ENCODE measurements at regions not wholly inside any gene's neighbourhood (a gene's known extent, or its start where the extent isn't known, plus 50 kb on each side); places are given as distances from the start of the nearest gene placed in this dataset.
"Not testable (repeated sequence)": the region's sequence is repeated elsewhere in the genome, so short reads cannot be mapped to it uniquely, and the experiment has no call there.

DNA sequence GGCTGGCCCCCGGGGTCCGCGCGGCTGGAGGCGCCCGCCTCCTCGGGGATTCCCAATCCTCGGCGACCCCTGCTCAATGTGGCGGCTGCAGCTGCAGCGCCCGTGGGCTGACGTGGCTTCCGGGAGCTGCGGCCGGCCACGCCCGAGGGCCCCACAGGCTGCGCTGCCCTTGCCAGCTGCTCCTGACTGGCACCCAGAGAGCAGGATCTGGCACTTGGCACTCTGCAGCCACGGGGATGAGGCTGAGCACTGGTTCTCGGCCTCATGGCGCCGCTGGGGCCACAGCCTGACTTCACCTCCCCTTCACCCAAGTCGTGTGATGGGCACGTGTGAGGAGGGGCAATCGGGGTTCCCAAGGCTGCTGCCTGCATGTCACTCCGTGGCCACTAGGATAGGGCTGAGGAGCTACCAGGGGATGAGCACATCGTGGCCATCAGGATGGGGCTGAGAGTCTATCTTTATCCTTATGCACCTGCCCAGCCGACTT is 267.8 kb upstream of the FRG2C start:
- TF ChIP-seq, protein P1, sequence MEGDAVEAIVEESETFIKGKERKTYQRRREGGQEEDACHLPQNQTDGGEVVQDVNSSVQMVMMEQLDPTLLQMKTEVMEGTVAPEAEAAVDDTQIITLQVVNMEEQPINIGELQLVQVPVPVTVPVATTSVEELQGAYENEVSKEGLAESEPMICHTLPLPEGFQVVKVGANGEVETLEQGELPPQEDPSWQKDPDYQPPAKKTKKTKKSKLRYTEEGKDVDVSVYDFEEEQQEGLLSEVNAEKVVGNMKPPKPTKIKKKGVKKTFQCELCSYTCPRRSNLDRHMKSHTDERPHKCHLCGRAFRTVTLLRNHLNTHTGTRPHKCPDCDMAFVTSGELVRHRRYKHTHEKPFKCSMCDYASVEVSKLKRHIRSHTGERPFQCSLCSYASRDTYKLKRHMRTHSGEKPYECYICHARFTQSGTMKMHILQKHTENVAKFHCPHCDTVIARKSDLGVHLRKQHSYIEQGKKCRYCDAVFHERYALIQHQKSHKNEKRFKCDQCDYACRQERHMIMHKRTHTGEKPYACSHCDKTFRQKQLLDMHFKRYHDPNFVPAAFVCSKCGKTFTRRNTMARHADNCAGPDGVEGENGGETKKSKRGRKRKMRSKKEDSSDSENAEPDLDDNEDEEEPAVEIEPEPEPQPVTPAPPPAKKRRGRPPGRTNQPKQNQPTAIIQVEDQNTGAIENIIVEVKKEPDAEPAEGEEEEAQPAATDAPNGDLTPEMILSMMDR (IDR thresholded peaks at IDR 0.05; ENCODE audit: low read depth, low read length), result no peak
- no peaks in the 10 kb centered on the region for H3K9me3 ChIP-seq
- H3K4me3 ChIP-seq (ENCODE audit: low read depth, low read length), result no peak overlapping the region
- no peaks in the 10 kb centered on the region for H3K36me3 ChIP-seq
- no peaks in the 10 kb centered on the region for H3K4me1 ChIP-seq
- H3K27me3 ChIP-seq, result no peaks in the 10 kb centered on the region
- DNase-seq, result no peak

DNA sequence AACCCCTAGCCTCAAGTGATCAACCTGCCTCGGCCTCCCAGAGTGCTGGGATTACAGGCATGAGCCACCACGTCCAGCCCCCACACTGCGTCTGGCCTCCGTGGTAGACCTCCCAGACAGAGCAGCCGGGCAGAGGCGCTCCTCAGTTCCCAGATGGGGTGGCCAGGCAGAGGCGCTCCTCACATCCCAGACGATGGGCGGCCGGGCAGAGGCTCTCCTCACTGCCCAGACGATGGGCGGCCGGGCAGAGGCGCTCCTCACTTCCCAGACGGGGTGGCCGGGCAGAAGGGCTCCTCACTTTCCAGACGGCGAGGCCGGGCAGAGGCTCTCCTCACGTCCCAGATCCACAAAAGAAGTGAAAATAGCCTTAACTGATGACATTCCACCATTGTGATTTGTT is 266.6 kb upstream of the FRG2C start:
- H3K9me3 ChIP-seq; H3K4me1 ChIP-seq; H3K27me3 ChIP-seq; H3K4me3 ChIP-seq (ENCODE audit: low read depth, low read length); DNase-seq; H3K36me3 ChIP-seq: not testable (repeated sequence)

DNA sequence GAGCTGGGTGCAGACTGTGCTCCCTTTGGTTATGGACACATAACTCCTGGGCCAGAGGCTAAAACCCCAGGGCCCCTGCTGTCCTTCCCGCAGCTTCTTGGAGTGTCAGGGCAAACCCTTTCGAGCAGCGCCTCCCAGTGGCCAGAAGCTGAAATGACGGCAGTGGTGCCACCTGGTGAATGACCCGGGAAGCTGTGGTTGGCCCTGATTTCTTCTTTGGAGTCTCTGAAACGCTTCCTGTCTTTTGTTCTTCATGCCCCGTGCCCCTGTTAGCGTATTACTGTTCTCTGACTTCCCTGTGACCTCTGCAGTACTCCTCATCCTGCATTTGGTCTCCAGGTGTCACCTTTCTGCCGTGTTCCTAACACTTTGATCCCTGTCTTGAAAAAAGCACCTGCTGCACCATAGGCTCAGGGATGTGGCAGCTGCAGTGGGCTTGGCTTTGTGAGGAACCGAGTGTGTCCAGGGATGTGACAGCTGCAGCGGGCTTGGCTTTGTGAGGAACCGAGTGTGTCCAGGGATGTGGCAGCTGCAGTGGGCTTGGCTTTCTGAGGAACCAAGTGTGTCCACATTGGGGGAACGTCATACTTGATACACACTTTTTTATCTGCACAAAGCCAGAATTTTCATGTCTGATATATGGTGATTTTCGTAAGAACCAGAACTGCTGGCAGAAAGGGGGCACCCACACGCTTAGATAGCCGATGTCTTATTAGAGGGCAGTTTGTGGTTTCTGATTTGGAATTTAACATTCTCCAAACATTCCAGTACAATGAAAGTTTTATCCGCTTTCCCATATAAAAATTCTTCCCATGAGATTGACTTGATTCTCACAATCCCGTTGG is 241.8 kb upstream of the FRG2C start:
- not testable (repeated sequence) for H3K4me3 ChIP-seq (ENCODE audit: low read depth, low read length); H3K4me1 ChIP-seq; H3K36me3 ChIP-seq; H3K27me3 ChIP-seq; H3K9me3 ChIP-seq
- peak; percentile 49 for DNase-seq
- TF ChIP-seq, protein P1 (IDR thresholded peaks at IDR 0.05; ENCODE audit: low read depth, low read length), result peak; percentile 64

DNA sequence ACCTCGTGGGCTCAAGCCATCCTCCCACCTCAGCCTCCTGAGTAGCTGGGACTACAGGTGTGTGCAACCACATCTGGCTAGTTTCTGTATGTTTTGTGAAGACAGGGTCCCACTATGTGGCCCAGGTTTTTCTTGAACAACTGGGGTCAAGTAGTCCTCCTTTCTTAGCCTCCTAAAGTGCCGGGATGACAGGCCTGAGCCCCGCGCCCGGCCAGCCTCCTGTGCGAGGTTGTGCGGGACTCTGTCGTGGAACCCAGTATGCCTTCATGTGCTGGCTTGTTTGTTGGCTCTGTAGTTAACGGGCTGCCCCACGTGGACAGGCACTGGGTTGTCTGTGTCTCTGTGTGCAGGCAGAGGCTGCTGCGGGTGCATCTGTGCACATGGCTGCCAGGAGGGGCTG is 238.7 kb upstream of the FRG2C start:
- H3K36me3 ChIP-seq, DNase-seq, H3K27me3 ChIP-seq: not testable (repeated sequence)

DNA sequence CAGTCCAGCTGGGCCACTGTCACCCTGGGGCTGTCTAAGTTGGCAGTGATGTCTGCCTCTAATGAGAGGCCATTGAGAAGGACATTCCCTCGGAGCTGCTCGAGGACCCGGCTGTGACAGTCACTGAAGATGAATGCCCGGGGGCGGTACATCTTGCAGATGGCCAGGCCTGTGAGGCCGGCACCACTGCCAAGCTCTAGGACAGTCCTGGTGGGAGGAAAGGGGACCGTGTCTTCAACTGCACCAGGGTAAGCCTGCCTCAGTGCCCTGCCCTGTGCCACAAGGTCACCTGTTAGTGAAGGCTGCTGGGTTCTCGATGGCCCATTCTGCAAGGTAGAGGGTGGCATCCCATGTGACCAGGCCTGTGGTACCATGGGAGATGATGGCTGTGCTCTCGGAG is 236.6 kb upstream of the FRG2C start:
- not testable (repeated sequence) for H3K27me3 ChIP-seq; H3K4me1 ChIP-seq; H3K36me3 ChIP-seq; DNase-seq; H3K4me3 ChIP-seq (ENCODE audit: low read depth, low read length); H3K9me3 ChIP-seq

More for the DNA sequence above, 238.7 kb upstream of the FRG2C start:
- not testable (repeated sequence) for H3K4me1 ChIP-seq; H3K4me3 ChIP-seq (ENCODE audit: low read depth, low read length); H3K9me3 ChIP-seq

DNA sequence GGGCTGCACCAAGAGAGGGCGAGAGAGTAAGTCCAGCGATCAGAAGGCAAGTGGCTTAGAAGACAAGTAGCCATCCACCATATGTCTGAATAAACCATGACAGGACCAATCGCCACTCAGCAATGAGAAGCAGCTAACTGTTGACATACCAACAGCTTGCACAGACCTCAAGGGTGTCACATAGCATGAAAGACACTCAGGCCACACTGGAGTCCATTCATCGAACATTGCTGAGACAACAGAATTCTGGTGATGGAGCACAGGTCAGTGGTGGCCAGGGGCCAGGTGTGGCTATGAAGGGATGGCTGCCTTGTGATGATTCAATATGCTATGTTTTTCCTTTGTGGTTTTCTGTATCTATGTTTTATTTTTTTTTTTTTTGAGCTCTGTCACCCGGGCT is 236.2 kb upstream of the FRG2C start:
- DNase-seq; H3K36me3 ChIP-seq; H3K27me3 ChIP-seq; H3K9me3 ChIP-seq; H3K4me3 ChIP-seq (ENCODE audit: low read depth, low read length); H3K4me1 ChIP-seq: not testable (repeated sequence)

DNA sequence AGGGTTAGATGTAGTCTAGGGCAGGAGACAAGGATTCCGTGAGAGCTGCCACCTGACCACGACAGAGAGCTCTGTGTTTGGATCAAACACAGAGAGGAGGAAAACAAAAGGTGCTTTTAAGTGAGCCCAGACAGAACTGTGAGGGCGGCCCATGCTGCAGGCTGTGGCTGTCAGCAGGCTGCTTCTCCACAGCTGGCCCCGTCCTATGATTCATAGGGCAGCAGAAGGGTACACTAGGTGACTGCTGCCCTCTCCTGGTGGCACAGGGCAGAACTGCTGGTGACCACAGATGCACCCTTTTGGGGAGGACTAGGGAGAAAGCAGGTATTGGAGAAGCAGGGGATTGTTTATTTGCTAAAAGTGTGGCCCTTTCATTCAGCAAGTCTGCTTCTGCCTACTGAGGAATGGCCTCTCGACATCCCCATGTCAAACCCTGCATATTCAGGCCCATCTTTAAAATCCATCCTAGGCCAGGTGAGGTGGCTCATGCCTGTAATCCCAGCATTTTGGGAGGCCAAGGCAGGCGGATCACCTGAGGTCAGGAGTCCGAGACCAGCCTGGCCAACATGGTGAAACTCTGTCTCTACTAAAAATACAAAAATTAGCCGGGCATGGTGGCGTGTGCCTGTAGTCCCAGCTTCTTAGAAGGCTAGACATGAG is 234.4 kb upstream of the FRG2C start:
- peak; percentile 85 for DNase-seq
- H3K9me3 ChIP-seq; H3K27me3 ChIP-seq; H3K4me1 ChIP-seq; H3K36me3 ChIP-seq; H3K4me3 ChIP-seq (ENCODE audit: low read depth, low read length): not testable (repeated sequence)
- TF ChIP-seq, protein P1 (IDR thresholded peaks at IDR 0.05; ENCODE audit: low read depth, low read length), result peak; percentile 74

DNA sequence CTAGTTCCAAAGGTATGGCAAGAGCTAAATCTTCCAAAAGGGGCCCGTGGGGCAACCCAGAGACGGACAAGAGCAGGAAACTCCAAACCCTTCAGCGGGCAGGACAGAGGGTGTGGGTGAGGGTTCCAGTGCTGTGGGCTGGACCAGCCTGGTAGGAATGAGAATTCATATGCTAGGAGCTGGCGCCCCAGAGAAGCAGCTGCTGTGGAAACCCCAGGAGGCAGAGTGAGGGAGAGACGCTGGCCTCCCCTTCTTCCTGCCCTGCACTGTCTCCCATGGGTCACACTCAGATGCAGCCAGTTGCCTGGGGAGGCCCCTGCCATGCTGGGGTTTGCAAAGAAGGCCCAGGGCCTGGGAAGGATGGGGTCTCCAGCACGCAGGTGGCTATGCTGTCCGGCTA is 233.7 kb upstream of the FRG2C start:
- not testable (repeated sequence) for H3K4me3 ChIP-seq (ENCODE audit: low read depth, low read length); H3K9me3 ChIP-seq; DNase-seq; H3K36me3 ChIP-seq; H3K4me1 ChIP-seq; H3K27me3 ChIP-seq

DNA sequence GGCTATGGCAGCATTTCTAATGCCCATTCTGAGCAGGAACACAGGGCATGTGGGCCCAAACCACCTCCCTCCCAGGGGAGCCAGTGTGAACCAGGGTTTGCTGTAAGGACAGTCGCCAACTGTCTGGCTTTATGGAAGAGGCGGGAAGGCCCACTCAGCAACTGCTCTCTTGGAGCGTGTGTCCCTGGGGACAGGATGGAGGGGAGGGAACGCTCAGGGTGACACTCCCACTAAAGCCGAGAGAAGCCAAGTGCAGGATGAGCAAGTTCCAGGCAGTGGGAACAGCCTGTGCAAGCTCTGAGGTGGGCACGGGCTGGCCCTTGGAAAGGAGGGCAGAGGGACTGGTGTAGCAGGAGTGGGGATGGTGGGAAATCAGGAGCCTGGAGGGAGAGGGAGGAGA is 233.0 kb upstream of the FRG2C start:
- H3K4me3 ChIP-seq (ENCODE audit: low read depth, low read length); H3K9me3 ChIP-seq; H3K36me3 ChIP-seq; H3K4me1 ChIP-seq; H3K27me3 ChIP-seq: not testable (repeated sequence)
- peak; percentile 62 for DNase-seq

DNA sequence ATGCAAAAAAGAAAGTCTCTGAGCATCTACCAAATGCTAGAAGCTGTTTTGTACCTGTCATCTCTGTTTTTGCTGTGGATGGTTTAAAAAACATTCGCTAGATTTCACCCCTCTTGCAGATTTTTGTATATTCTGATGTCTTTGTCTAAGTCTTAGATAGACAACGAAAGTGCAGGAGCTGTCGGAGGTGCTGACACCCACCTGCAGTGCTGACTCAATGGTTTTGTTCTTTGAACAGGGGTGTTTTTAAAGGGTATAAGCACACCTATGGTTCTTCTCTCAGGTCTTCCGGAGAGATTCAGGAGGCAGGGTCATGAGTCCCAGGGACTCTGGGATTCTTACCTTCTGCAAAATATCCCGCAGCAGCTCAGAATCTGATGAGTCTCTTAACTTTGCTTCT is 231.7 kb upstream of the FRG2C start:
- H3K27me3 ChIP-seq; H3K4me3 ChIP-seq (ENCODE audit: low read depth, low read length); H3K9me3 ChIP-seq; H3K36me3 ChIP-seq; DNase-seq; H3K4me1 ChIP-seq: not testable (repeated sequence)

DNA sequence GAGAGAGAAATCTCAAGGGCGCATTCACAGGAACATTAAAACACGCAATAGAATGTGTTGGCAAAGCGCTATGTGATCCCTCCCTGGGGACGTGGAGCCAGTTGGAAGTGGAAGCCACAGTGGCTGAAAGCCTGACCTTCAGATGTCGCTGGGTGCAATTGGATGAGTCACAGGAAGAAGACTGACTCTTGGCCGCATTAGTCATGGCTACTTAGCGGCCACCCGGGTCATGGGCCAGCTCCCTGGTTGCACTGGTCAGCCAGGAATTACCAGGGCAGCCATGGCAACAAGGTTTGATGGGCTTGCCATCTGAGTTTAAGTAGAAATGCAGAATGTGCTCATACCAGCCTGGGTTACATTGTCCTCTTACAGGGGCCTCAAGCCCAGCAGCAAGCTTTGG is 231.2 kb upstream of the FRG2C start:
- peak; percentile 38 for DNase-seq
- not testable (repeated sequence) for H3K27me3 ChIP-seq; H3K9me3 ChIP-seq; H3K36me3 ChIP-seq; H3K4me1 ChIP-seq; H3K4me3 ChIP-seq (ENCODE audit: low read depth, low read length)

DNA sequence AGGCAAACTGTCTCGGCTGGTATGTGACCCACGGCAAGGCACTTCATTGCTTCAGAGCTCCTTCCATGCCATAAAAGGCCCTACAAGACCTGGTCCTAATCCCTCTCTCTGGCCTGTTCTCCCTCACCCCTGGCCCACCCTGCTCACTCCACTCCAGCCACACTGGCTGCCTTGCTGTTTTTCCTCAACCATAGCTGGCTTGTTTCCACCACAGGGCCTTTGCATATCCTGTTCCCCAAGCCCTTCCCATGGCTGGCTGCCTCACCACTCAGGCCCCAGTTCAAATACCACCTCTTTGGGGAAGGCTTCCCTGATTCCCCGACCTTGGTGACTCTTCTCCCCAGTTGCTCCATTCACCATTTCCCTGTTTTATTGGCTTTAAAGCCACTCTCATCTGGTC is 230.8 kb upstream of the FRG2C start:
- H3K27me3 ChIP-seq; H3K9me3 ChIP-seq; H3K4me3 ChIP-seq (ENCODE audit: low read depth, low read length); H3K4me1 ChIP-seq; DNase-seq; H3K36me3 ChIP-seq: not testable (repeated sequence)
